ENCODE measurements at regions not wholly inside any gene's neighbourhood (a gene's known extent, or its start where the extent isn't known, plus 50 kb on each side); places are given as distances from the start of the nearest gene placed in this dataset.

DNA sequence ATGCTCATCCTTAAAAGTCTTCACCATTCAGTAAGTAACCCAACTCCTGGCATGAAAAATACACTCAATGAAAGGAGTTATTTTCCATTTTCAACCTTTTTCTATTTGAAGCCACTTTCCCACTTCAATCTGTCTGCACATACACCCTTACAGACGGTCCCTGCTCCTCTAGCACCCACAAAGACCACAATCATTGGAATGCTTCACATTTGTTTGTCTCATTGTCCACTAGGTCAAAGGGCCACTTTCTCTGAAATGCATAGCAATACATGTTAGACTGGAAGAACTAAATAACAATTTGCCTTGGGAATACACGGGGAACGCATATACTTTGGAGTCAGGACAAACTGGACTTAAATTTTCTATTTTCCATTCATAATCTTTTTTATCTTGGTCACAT, 487.1 kb upstream of the C1orf87 start:
- TF ChIP-seq POLR2AphosphoS5 (IDR thresholded peaks at IDR 0.05) (no peak), SMC3 (conservative IDR thresholded peaks at IDR 0.05; ENCODE audit: poor library complexity) (no peak)
- TF ChIP-seq, protein P1, sequence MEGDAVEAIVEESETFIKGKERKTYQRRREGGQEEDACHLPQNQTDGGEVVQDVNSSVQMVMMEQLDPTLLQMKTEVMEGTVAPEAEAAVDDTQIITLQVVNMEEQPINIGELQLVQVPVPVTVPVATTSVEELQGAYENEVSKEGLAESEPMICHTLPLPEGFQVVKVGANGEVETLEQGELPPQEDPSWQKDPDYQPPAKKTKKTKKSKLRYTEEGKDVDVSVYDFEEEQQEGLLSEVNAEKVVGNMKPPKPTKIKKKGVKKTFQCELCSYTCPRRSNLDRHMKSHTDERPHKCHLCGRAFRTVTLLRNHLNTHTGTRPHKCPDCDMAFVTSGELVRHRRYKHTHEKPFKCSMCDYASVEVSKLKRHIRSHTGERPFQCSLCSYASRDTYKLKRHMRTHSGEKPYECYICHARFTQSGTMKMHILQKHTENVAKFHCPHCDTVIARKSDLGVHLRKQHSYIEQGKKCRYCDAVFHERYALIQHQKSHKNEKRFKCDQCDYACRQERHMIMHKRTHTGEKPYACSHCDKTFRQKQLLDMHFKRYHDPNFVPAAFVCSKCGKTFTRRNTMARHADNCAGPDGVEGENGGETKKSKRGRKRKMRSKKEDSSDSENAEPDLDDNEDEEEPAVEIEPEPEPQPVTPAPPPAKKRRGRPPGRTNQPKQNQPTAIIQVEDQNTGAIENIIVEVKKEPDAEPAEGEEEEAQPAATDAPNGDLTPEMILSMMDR (IDR thresholded peaks at IDR 0.05; ENCODE audit: poor library complexity, severe bottlenecking) = no peak
